AG04450 (cell line): ENCODE measurements at regions not wholly inside any gene's neighbourhood (a gene's known extent, or its start where the extent isn't known, plus 50 kb on each side); places are given as distances from the start of the nearest gene placed in this dataset.

Experiments used
- CTCF ChIA-PET: fragments of 300-600, 350-600 bp; formaldehyde crosslinking; extraction: SDS; loops from one replicate; lab custom pipeline; 2022; ENCODE audit warnings: antibody characterized with exemption, inconsistent platforms; lab: Charles Lee
- POLR2A ChIA-PET: fragments of 350-600 bp; formaldehyde crosslinking; extraction: SDS; loops from one replicate; lab custom pipeline; 2021; ENCODE audit warnings: antibody characterized with exemption, inconsistent platforms; lab: Yijun Ruan, JAX
- DNase-seq: peaks from one replicate; pipeline ENCODE4 v3.0.0-alpha.2; 2011; ENCODE audit warnings: low read depth, low spot score
- H3K27ac ChIP-seq: one replicate; pipeline ENCODE4 v1.5.1; 2012; ENCODE audit warnings: low read depth, low read length, control low read depth
- H3K27me3 ChIP-seq: one replicate; pipeline ENCODE4 v1.6.0; 2012; ENCODE audit warnings: low read length; ENCODE audit not compliant: control insufficient read depth, insufficient read depth
- H3K4me3 ChIP-seq: 2 replicates; pipeline ENCODE4 v1.5.1; 2011; ENCODE audit warnings: mild to moderate bottlenecking, low read depth, low read length, control low read depth
- H3K9me3 ChIP-seq: 2 replicates; pipeline ENCODE4 v1.5.1; 2012; ENCODE audit warnings: low read length; ENCODE audit not compliant: control insufficient read depth, insufficient read depth
- CTCF ChIP-seq: IDR thresholded peaks from 2 replicates; pipeline ENCODE4 v1.5.1; 2011; ENCODE audit warnings: low read depth, low read length, control low read depth, inconsistent platforms

DNA sequence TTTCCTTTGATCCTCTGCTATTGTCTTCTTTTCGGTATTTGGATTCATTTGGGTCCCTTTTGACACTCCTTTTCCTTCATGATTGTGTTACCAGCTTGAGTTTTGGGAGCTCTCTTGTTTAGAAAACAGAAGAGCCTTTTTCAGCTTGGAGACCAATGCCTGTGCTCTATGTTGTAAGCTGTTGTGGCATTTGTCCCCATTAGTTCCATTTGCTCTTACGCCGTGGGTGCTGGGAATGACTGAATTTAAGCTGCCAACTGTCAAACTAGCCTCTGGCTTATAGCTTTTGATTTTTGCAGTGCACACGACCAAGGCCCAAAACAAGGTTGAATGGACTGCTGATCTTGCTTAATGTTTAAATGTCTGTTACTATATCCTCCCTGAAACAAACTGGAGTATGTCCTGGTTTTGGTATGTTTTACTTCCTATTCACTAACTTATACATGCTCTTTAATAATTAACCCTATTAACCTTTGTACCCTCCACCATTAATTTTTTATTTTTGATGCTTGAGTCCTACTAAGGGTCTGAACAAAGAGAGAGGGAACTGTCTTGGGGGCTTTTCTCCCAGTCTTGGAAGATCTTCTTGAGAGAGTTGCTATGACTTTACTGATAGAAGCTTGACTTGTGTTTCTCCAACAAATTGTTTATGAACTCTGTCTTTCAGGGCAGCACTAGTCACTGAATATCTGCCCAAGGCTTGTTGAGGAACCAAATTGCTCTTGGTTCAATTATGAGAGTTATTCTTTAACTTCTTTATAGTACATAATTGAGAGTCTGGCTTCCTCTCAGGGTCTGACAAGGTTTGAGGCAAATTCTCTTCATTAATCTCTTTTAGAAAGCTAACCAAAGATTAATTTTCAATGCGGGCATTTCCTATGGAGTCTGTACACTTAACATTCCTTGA lies 100.3 kb upstream of the SIRPG start:
- Histone ChIP-seq H3K27ac (no peak overlapping the region), H3K27me3 (peaks cover 2% of the 10 kb centered on the region), H3K4me3 (no peak overlapping the region), H3K9me3 (no peaks in the 10 kb centered on the region)
- no peak for DNase-seq
- POLR2A ChIA-PET: no interaction called here
- no peak for TF ChIP-seq CTCF
- CTCF ChIA-PET: interaction anchor here (1.3 to 3.7 kb wide), 2 partner anchors 19 to 449 kb away, joined by 3 to 28 read pairs; no protein-coding TSS in a partner anchor

DNA sequence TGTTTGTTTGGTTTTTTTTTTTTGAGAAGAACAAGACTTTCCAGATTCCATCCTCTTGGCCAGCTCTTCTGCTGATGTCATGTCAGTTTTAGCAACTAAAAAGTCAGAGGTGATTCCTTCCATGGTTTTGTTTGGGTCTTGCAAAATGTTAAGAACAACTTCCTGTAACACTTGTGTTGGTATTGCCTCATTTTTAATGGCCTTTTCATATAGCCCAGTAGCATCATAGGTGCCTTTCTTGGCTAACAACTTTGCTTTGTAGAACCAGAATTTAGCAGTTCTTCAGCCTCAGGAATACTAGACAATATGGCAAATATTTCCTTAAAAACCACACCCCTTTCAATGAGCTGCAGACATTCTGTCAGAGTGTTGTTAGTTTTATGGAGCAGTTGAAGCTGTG lies 99.5 kb upstream of the SIRPG start:
- Histone ChIP-seq H3K9me3 (no peaks in the 10 kb centered on the region), H3K27ac (no peak overlapping the region), H3K4me3 (no peak overlapping the region), H3K27me3 (peaks cover 2% of the 10 kb centered on the region)
- no peak for TF ChIP-seq CTCF
- ChIA-PET CTCF (interaction anchor here (3.7 kb wide), 1 partner anchor 20 kb away, joined by 28 read pairs; no protein-coding TSS in a partner anchor), POLR2A (no interaction called here)
- no peak for DNase-seq

DNA sequence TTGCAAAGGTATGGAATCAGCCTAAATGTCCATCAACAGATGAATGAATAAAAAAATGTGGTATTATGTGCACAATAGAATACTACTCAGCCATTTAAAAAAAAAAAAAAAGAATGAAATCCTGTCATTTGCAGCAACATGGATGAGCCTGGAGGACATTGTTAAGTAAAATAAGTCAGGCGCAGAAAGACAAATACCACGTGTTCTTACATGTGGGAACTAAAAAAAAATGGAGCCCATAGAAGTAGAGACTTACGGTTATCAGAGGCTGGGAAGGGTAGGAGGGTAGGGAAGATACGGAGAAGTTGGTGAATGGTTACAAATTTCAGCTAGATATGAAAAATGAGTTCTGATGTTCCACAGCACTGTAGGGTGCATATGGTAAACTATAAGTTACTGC lies 97.2 kb upstream of the SIRPG start:
- Histone ChIP-seq H3K27me3 (peaks cover 2% of the 10 kb centered on the region), H3K4me3 (no peak overlapping the region), H3K27ac (no peak overlapping the region), H3K9me3 (no peaks in the 10 kb centered on the region)
- CTCF ChIA-PET: interaction anchor here (1.5 kb wide), 1 partner anchor 9 kb away, joined by 4 read pairs; no protein-coding TSS in a partner anchor
- DNase-seq: no peak
- POLR2A ChIA-PET: no interaction called here
- TF ChIP-seq CTCF: no peak

DNA sequence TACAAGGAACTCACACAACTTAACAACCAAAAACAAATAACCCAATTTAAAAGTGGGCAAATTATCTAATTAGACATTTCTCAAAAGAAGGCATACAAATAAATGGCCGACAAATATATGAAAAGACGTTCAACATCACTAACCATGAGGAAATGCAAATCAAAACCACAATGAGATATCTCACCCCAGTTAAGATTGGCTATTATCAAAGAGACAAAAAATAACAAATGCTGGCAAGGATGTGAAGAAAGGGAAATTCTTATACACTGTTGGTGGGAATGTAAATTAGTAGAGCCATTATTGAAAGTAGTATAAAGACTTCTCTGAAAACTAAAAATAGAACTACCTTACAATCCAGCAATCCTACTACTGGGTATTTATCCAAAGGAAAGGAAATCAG lies 96.7 kb upstream of the SIRPG start:
- Histone ChIP-seq H3K27me3 (peaks cover 2% of the 10 kb centered on the region), H3K27ac (no peak overlapping the region), H3K4me3 (no peak overlapping the region), H3K9me3 (no peaks in the 10 kb centered on the region)
- ChIA-PET CTCF (interaction anchor here (1.5 to 1.6 kb wide), 2 partner anchors 10 to 11 kb away, joined by 4 to 6 read pairs; no protein-coding TSS in a partner anchor), POLR2A (no interaction called here)
- DNase-seq: no peak
- TF ChIP-seq CTCF: no peak

DNA sequence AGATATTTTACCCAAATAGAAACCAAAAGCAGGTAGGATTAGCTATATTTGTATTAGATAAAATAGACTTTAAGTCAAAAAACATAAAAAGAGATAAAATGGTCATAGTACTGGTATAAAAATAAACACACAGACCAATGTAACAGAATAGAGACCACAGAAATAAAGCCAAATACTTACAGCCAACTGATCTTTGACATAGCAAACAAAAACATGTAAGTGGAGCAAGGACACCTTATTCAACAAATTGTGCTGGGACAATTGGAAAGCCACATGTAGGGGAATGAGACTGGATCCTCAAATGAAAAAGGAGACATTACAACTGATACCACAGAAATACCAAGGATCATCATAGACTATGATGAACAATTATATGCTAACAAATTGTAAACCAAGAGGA lies 94.5 kb upstream of the SIRPG start:
- Histone ChIP-seq H3K27me3 (no peaks in the 10 kb centered on the region), H3K9me3 (no peaks in the 10 kb centered on the region), H3K4me3 (no peak overlapping the region), H3K27ac (no peak overlapping the region)
- TF ChIP-seq CTCF: no peak
- ChIA-PET CTCF (interaction anchor here (1.3 kb wide), 1 partner anchor 25 kb away, joined by 5 read pairs; no protein-coding TSS in a partner anchor), POLR2A (no interaction called here)
- no peak for DNase-seq
